Lung (tissue), 11 donors: ENCODE measurements at regions not wholly inside any gene's neighbourhood (a gene's known extent, or its start where the extent isn't known, plus 50 kb on each side); places are given as distances from the start of the nearest gene placed in this dataset.

Experiments
- ATAC-seq: fragments of 200-7000 bp; cut with Tn5 transposase; one replicate; pipeline ENCODE4 v1.9.1; 2020; ENCODE audit warnings: moderate number of reproducible peaks; ENCODE audit not compliant: insufficient read depth, low FRiP score
- DNase-seq, 3 donors: peaks; one replicate each; pipeline ENCODE4 v3.0.0-alpha.2; 2013 to 2017
- H3K27ac ChIP-seq, 2 donors: one replicate each; pipeline ENCODE4 v1.5.1; 2013; ENCODE audit warnings: mild to moderate bottlenecking in 2 of 2, moderate library complexity in 2 of 2, control low read depth in 1 of 2, inconsistent platforms in 1 of 2, low read depth in 1 of 2, low read length in 1 of 2
- H3K27me3 ChIP-seq, 3 donors: one replicate each; pipeline ENCODE4 v1.5.1; 2013; ENCODE audit warnings: low read length in 2 of 3; ENCODE audit not compliant: control insufficient read depth in 3 of 3, insufficient read depth in 3 of 3
- H3K36me3 ChIP-seq, 4 donors: one replicate each; pipeline ENCODE4 v1.5.1; 2013; ENCODE audit warnings: low read length in 4 of 4, mild to moderate bottlenecking in 1 of 4, moderate library complexity in 1 of 4; ENCODE audit not compliant: control insufficient read depth in 4 of 4, insufficient read depth in 4 of 4
- H3K4me1 ChIP-seq, 5 donors: one replicate each; pipeline ENCODE4 v1.5.1; 2013; ENCODE audit warnings: low read length in 5 of 5, mild to moderate bottlenecking in 2 of 5, moderate library complexity in 1 of 5; ENCODE audit not compliant: control insufficient read depth in 5 of 5, insufficient read depth in 5 of 5
- H3K4me3 ChIP-seq: one replicate; pipeline ENCODE4 v1.5.1; 2013; ENCODE audit warnings: mild to moderate bottlenecking, control low read depth, moderate library complexity
- H3K9ac ChIP-seq, 2 donors: one replicate each; pipeline ENCODE4 v1.5.1; 2013; ENCODE audit warnings: low read length in 2 of 2, control low read depth in 1 of 2; ENCODE audit not compliant: insufficient read depth in 1 of 2
- H3K9me3 ChIP-seq, 4 donors: one replicate each; pipeline ENCODE4 v1.5.1; 2013; ENCODE audit warnings: low read length in 3 of 4, mild to moderate bottlenecking in 1 of 4, moderate library complexity in 1 of 4; ENCODE audit not compliant: control insufficient read depth in 4 of 4, insufficient read depth in 3 of 4
- CTCF ChIP-seq: IDR thresholded peaks from 2 replicates; pipeline ENCODE4 v1.5.1; 2012; ENCODE audit warnings: mild to moderate bottlenecking; ENCODE audit errors: control extremely low read depth, extremely low read depth
- WGBS, 2 donors: extraction: QIAGEN DNeasy Blood & Tissue Kit; methylation state at CpG; one replicate each; pipeline ENCODE4 v1.1.7; 2013; 5-methylcytosine and 5-hydroxymethylcytosine counted together
- donor health status: control.
- donor health status: control.
- donor health status: Bipolar disorder and iron deficiency.
- donor health status: healthy.
- donor health status: DM: yes; HTN: yes; CAD: no.

DNA sequence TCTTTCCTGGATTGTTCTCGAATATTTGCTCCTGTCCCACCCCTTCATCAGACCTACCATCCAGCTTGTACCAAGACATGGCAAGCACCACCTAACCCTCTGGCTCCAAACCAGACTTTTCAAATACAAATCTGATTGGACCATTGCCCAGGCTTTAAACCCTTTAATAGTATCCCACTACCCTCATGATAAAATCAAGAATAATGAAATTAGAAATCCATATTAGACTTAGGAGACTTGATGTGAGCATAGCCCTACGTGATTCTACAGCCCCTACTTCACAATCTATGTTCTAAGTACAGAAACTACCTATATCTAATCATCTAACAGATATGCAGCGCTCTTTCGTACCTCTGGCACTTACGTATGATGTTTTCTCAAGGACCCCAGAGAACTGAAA, 375.2 kb upstream of the CPEB2 start:
- Histone ChIP-seq H3K4me3 (no peak overlapping the region), H3K36me3 (no peaks in the 10 kb centered on the region), H3K27ac (no peak overlapping the region), H3K27me3 (no peaks in the 10 kb centered on the region), H3K4me1 (peaks cover 0 to 1% (median 0%) of the 10 kb centered on the region in 5 donors), H3K9ac (no peak overlapping the region), H3K9me3 (no peaks in the 10 kb centered on the region)
- TF ChIP-seq CTCF = no peak
- 86 to 88% methylated on average over 5 of the region's 5 CpGs for WGBS, 2 donors
- DNase-seq = no peak
- ATAC-seq = no peak

- ATAC-seq = no peak
- no peaks in the 10 kb centered on the region for H3K9me3 ChIP-seq
- H3K36me3 ChIP-seq = no peaks in the 10 kb centered on the region
- no peaks in the 10 kb centered on the region for H3K27me3 ChIP-seq
- no peak overlapping the region for H3K4me3 ChIP-seq
- no peak for TF ChIP-seq CTCF
- no peaks in the 10 kb centered on the region for H3K4me1 ChIP-seq
- no peak overlapping the region for H3K9ac ChIP-seq
- no peak for DNase-seq
- no peak overlapping the region for H3K27ac ChIP-seq
Observed at GRCh38 chr4:14631806-14632440, 370.4 kb upstream of the CPEB2 start.

DNA sequence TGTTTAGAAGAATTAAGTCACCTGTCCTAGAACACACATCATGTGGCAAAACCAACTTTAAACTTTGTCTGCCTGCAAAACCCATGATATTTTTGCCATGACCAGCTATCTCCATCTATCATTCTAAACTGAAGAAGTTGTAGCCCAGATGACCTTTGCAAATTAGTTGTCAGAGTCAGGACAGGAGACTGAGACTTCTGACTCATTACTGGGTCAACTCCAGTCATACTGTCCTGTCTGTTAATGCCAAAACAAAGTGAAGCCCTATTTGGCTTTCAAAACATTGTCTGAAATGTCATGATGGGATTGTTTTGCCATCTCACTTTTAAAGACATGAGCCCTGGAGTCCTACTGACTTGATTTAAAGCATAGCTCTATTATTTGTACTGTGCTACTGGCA, 365.7 kb upstream of the CPEB2 start:
- Histone ChIP-seq H3K9ac (no peak overlapping the region), H3K9me3 (no peaks in the 10 kb centered on the region), H3K27ac (no peak overlapping the region), H3K4me3 (no peak overlapping the region), H3K36me3 (no peaks in the 10 kb centered on the region), H3K4me1 (no peaks in the 10 kb centered on the region), H3K27me3 (no peaks in the 10 kb centered on the region)
- TF ChIP-seq CTCF = no peak
- DNase-seq = no peak
- no peak for ATAC-seq

GRCh38 chr4:14640476-14640875, 361.8 kb upstream of the CPEB2 start:
- Histone ChIP-seq H3K27ac (no peak overlapping the region), H3K36me3 (no peaks in the 10 kb centered on the region), H3K4me3 (no peak overlapping the region), H3K9me3 (no peaks in the 10 kb centered on the region), H3K4me1 (no peaks in the 10 kb centered on the region), H3K27me3 (no peaks in the 10 kb centered on the region), H3K9ac (no peak overlapping the region)
- DNase-seq (no peak), ATAC-seq (no peak)
- 98 to 100% methylated on average over 1 of the region's 1 CpG for WGBS, 2 donors
- no peak for TF ChIP-seq CTCF
